GM23338 (cell line): ENCODE measurements at regions not wholly inside any gene's neighbourhood (a gene's known extent, or its start where the extent isn't known, plus 50 kb on each side); places are given as distances from the start of the nearest gene placed in this dataset.

Source experiments
- CREB1 ChIP-seq: fragments of 250-450 bp; sonication (Bioruptor Pico); IDR thresholded peaks from 2 replicates; pipeline ENCODE4 v1.5.0; 2020; ENCODE audit warnings: low read depth, mild to moderate bottlenecking, moderate library complexity
- CTCF ChIP-seq, 2 experiments: fragments of 200-600 bp in 1 of 2; sonication (generic) in 1 of 2; conservative IDR thresholded peaks; 2 replicates each; pipeline versions ENCODE4 v1.5.1 to v1.6.1; 2016 to 2017; ENCODE audit warnings: antibody characterized with exemption in 2 of 2, low read depth in 2 of 2, mild to moderate bottlenecking in 2 of 2, moderate library complexity in 1 of 2
- EZH2 ChIP-seq: fragments of 200-600 bp; sonication (generic); IDR thresholded peaks from one replicate; pipeline ENCODE4 v1.8.0; 2017; ENCODE audit warnings: antibody characterized with exemption, mild to moderate bottlenecking, low read depth; ENCODE audit not compliant: unreplicated experiment
- POLR2AphosphoS5 ChIP-seq: IDR thresholded peaks from 2 replicates; pipeline ENCODE4 v1.6.1; 2016; ENCODE audit warnings: antibody characterized with exemption, low read depth
- TF ChIP-seq, protein P1 (sequence below): IDR thresholded peaks from one replicate; pipeline ENCODE4 v1.6.1; 2018; ENCODE audit warnings: antibody characterized with exemption; ENCODE audit not compliant: unreplicated experiment

- TF ChIP-seq CTCF (conservative IDR thresholded peaks at IDR 0.05; ENCODE audit: low read depth in 2 of 2): no peak
- no peak for TF ChIP-seq POLR2AphosphoS5
- TF ChIP-seq, protein P1, sequence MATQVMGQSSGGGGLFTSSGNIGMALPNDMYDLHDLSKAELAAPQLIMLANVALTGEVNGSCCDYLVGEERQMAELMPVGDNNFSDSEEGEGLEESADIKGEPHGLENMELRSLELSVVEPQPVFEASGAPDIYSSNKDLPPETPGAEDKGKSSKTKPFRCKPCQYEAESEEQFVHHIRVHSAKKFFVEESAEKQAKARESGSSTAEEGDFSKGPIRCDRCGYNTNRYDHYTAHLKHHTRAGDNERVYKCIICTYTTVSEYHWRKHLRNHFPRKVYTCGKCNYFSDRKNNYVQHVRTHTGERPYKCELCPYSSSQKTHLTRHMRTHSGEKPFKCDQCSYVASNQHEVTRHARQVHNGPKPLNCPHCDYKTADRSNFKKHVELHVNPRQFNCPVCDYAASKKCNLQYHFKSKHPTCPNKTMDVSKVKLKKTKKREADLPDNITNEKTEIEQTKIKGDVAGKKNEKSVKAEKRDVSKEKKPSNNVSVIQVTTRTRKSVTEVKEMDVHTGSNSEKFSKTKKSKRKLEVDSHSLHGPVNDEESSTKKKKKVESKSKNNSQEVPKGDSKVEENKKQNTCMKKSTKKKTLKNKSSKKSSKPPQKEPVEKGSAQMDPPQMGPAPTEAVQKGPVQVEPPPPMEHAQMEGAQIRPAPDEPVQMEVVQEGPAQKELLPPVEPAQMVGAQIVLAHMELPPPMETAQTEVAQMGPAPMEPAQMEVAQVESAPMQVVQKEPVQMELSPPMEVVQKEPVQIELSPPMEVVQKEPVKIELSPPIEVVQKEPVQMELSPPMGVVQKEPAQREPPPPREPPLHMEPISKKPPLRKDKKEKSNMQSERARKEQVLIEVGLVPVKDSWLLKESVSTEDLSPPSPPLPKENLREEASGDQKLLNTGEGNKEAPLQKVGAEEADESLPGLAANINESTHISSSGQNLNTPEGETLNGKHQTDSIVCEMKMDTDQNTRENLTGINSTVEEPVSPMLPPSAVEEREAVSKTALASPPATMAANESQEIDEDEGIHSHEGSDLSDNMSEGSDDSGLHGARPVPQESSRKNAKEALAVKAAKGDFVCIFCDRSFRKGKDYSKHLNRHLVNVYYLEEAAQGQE: no peak
- no peak for TF ChIP-seq EZH2
- TF ChIP-seq CREB1 (CRISPR knock-in tag): no peak
These were observed 391.7 kb upstream of the SALL3 start for GRCh38 chr18:78587626-78588600.
